Skeletal muscle tissue (tissue), 3 donors: ENCODE measurements at regions not wholly inside any gene's neighbourhood (a gene's known extent, or its start where the extent isn't known, plus 50 kb on each side); places are given as distances from the start of the nearest gene placed in this dataset.
"Not testable (repeated sequence)": the region's sequence is repeated elsewhere in the genome, so short reads cannot be mapped to it uniquely, and the experiment has no call there.

Source experiments
- H3K27ac ChIP-seq: one replicate; pipeline ENCODE4 v1.7.0; 2013; ENCODE audit warnings: mild to moderate bottlenecking, low read depth, low read length, inconsistent platforms
- H3K27me3 ChIP-seq, 3 donors: one replicate each; pipeline ENCODE4 v1.7.0; 2013; ENCODE audit warnings: low read length in 3 of 3; ENCODE audit not compliant: control insufficient read depth in 3 of 3, insufficient read depth in 3 of 3
- H3K36me3 ChIP-seq, 3 donors: one replicate each; pipeline ENCODE4 v1.7.0; 2013; ENCODE audit warnings: low read length in 3 of 3; ENCODE audit not compliant: control insufficient read depth in 3 of 3, insufficient read depth in 3 of 3
- H3K4me1 ChIP-seq, 3 donors: one replicate each; pipeline ENCODE4 v1.7.0; 2013; ENCODE audit warnings: low read length in 3 of 3, mild to moderate bottlenecking in 3 of 3; ENCODE audit not compliant: control insufficient read depth in 3 of 3, insufficient read depth in 3 of 3
- H3K4me3 ChIP-seq, 3 donors: one replicate each; pipeline ENCODE4 v1.7.0; 2013; ENCODE audit warnings: low read length in 3 of 3
- H3K9ac ChIP-seq, 3 donors: one replicate each; pipeline ENCODE4 v1.7.0; 2013; ENCODE audit warnings: low read length in 3 of 3, mild to moderate bottlenecking in 3 of 3, moderate library complexity in 2 of 3, low read depth in 1 of 3
- H3K9me3 ChIP-seq, 3 donors: one replicate each; pipeline ENCODE4 v1.7.0; 2013; ENCODE audit warnings: low read length in 3 of 3; ENCODE audit not compliant: control insufficient read depth in 3 of 3
- donor health status: Osteomylitis.

GRCh38 chr17:70752461-70752860 is 583.1 kb downstream of the KCNJ2 start:
- H3K9me3 ChIP-seq, H3K9ac ChIP-seq, H3K4me1 ChIP-seq, H3K27ac ChIP-seq, H3K4me3 ChIP-seq, H3K36me3 ChIP-seq, H3K27me3 ChIP-seq: not testable (repeated sequence)

- Histone ChIP-seq H3K4me3 (no peak overlapping the region), H3K27ac (no peak overlapping the region), H3K9me3 (no peaks in the 10 kb centered on the region), H3K9ac (no peak overlapping the region), H3K36me3 (no peaks in the 10 kb centered on the region), H3K4me1 (no peaks in the 10 kb centered on the region), H3K27me3 (no peaks in the 10 kb centered on the region)
Observed at GRCh38 chr17:70752966-70753467, 583.7 kb downstream of the KCNJ2 start.

- no peak overlapping the region for H3K4me3 ChIP-seq
- H3K9ac ChIP-seq = no peak overlapping the region
- H3K9me3 ChIP-seq = no peaks in the 10 kb centered on the region
Observed at GRCh38 chr17:70763018-70763417, 593.7 kb downstream of the KCNJ2 start.

GRCh38 chr17:70767102-70767701 is 597.9 kb downstream of the KCNJ2 start:
- H3K4me3 ChIP-seq = no peak overlapping the region
- no peaks in the 10 kb centered on the region for H3K9me3 ChIP-seq
- H3K4me1 ChIP-seq = no peaks in the 10 kb centered on the region
- H3K36me3 ChIP-seq = no peaks in the 10 kb centered on the region
- H3K9ac ChIP-seq = no peak overlapping the region
- H3K27ac ChIP-seq = no peak overlapping the region
- H3K27me3 ChIP-seq = no peaks in the 10 kb centered on the region

More at GRCh38 chr17:70763018-70763417, 593.7 kb downstream of the KCNJ2 start:
- Histone ChIP-seq H3K36me3 (no peaks in the 10 kb centered on the region), H3K27me3 (no peaks in the 10 kb centered on the region), H3K4me1 (no peaks in the 10 kb centered on the region), H3K27ac (no peak overlapping the region)

GRCh38 chr17:70769956-70770355 is 600.6 kb downstream of the KCNJ2 start:
- Histone ChIP-seq H3K9ac (no peak overlapping the region), H3K27ac (no peak overlapping the region), H3K4me3 (no peak overlapping the region), H3K4me1 (no peaks in the 10 kb centered on the region), H3K9me3 (no peaks in the 10 kb centered on the region), H3K27me3 (no peaks in the 10 kb centered on the region), H3K36me3 (no peaks in the 10 kb centered on the region)

- no peak overlapping the region for H3K4me3 ChIP-seq
- H3K27ac ChIP-seq = no peak overlapping the region
- no peaks in the 10 kb centered on the region for H3K27me3 ChIP-seq
- no peaks in the 10 kb centered on the region for H3K9me3 ChIP-seq
- no peaks in the 10 kb centered on the region for H3K4me1 ChIP-seq
- H3K36me3 ChIP-seq = no peaks in the 10 kb centered on the region
- no peak overlapping the region for H3K9ac ChIP-seq
Observed at GRCh38 chr17:70771804-70772386, 602.6 kb downstream of the KCNJ2 start.

- Histone ChIP-seq H3K27me3 (no peaks in the 10 kb centered on the region), H3K9me3 (no peaks in the 10 kb centered on the region), H3K27ac (no peak overlapping the region), H3K36me3 (no peaks in the 10 kb centered on the region), H3K9ac (no peak overlapping the region), H3K4me3 (no peak overlapping the region), H3K4me1 (no peaks in the 10 kb centered on the region)
Observed at GRCh38 chr17:70772761-70773160, 603.4 kb downstream of the KCNJ2 start.

- no peaks in the 10 kb centered on the region for H3K4me1 ChIP-seq
- no peaks in the 10 kb centered on the region for H3K9me3 ChIP-seq
- no peak overlapping the region for H3K4me3 ChIP-seq
- H3K27me3 ChIP-seq = no peaks in the 10 kb centered on the region
- no peaks in the 10 kb centered on the region for H3K36me3 ChIP-seq
- H3K9ac ChIP-seq = no peak overlapping the region
- H3K27ac ChIP-seq = no peak overlapping the region
Observed at GRCh38 chr17:70773258-70773657, 603.9 kb downstream of the KCNJ2 start.

- H3K4me3 ChIP-seq = no peak overlapping the region
- H3K4me1 ChIP-seq = no peaks in the 10 kb centered on the region
- H3K9ac ChIP-seq = no peak overlapping the region
- no peak overlapping the region for H3K27ac ChIP-seq
- no peaks in the 10 kb centered on the region for H3K9me3 ChIP-seq
- H3K27me3 ChIP-seq = no peaks in the 10 kb centered on the region
- H3K36me3 ChIP-seq = no peaks in the 10 kb centered on the region
Observed at GRCh38 chr17:70774339-70775117, 605.2 kb downstream of the KCNJ2 start.

GRCh38 chr17:70775679-70776078 is 606.3 kb downstream of the KCNJ2 start:
- Histone ChIP-seq H3K4me3 (no peak overlapping the region), H3K36me3 (no peaks in the 10 kb centered on the region), H3K4me1 (no peaks in the 10 kb centered on the region), H3K27ac (no peak overlapping the region), H3K9ac (no peak overlapping the region), H3K9me3 (no peaks in the 10 kb centered on the region), H3K27me3 (no peaks in the 10 kb centered on the region)
